NCI-H2227 (cell line): ENCODE measurements at regions not wholly inside any gene's neighbourhood (a gene's known extent, or its start where the extent isn't known, plus 50 kb on each side); places are given as distances from the start of the nearest gene placed in this dataset.

Experiments used
- DNase-seq: peaks from one replicate; lab custom pipeline; 2025; ENCODE audit not compliant: unreplicated experiment; lab: John Stamatoyannopoulos, UW

GRCh38 chr15:96253006-96253747 lies 77.3 kb upstream of the NR2F2 start:
- no peak for DNase-seq

- DNase-seq = no peak
Observed at GRCh38 chr15:96254173-96254572, 76.3 kb upstream of the NR2F2 start.

GRCh38 chr15:96255599-96255998 lies 74.9 kb upstream of the NR2F2 start:
- no peak for DNase-seq

GRCh38 chr15:96261575-96262034 lies 68.9 kb upstream of the NR2F2 start:
- DNase-seq = no peak

GRCh38 chr15:96262097-96262496 lies 68.4 kb upstream of the NR2F2 start:
- DNase-seq = no peak

- DNase-seq = no peak
Observed at GRCh38 chr15:96262549-96263489, 67.7 kb upstream of the NR2F2 start.

GRCh38 chr15:96264351-96264798 lies 66.1 kb upstream of the NR2F2 start:
- no peak for DNase-seq

- DNase-seq = peak; percentile 8
Observed at GRCh38 chr15:96264801-96265515, 65.5 kb upstream of the NR2F2 start.

- no peak for DNase-seq
Observed at GRCh38 chr15:96266456-96266855, 64.0 kb upstream of the NR2F2 start.

GRCh38 chr15:96267463-96267862 lies 63.0 kb upstream of the NR2F2 start:
- DNase-seq = no peak

GRCh38 chr15:96268442-96269204 lies 61.9 kb upstream of the NR2F2 start:
- DNase-seq = no peak

- DNase-seq = no peak
Observed at GRCh38 chr15:96270581-96271172, 59.8 kb upstream of the NR2F2 start.

- DNase-seq = no peak
Observed at GRCh38 chr15:96272427-96272826, 58.1 kb upstream of the NR2F2 start.

- no peak for DNase-seq
Observed at GRCh38 chr15:96273317-96274086, 57.0 kb upstream of the NR2F2 start.

GRCh38 chr15:96274087-96274440 lies 56.4 kb upstream of the NR2F2 start:
- DNase-seq = no peak

- no peak for DNase-seq
Observed at GRCh38 chr15:96274698-96275097, 55.8 kb upstream of the NR2F2 start.

- DNase-seq = no peak
Observed at GRCh38 chr15:96276438-96277210, 53.9 kb upstream of the NR2F2 start.
